HG03378 (cell line): ENCODE measurements at regions not wholly inside any gene's neighbourhood (a gene's known extent, or its start where the extent isn't known, plus 50 kb on each side); places are given as distances from the start of the nearest gene placed in this dataset.

Experiments
- ATAC-seq: cut with Tn5 transposase; IDR thresholded peaks from one replicate; pipeline ENCODE4 v1.9.1; 2021; ENCODE audit warnings: mild to moderate bottlenecking, moderate library complexity; ENCODE audit not compliant: unreplicated experiment

- no peak for ATAC-seq
Observed at GRCh38 chr5:175054243-175054642, 329.9 kb downstream of the MSX2 start.

GRCh38 chr5:175052351-175052750 is 328.0 kb downstream of the MSX2 start:
- no peak for ATAC-seq

- ATAC-seq = no peak
Observed at GRCh38 chr5:175047048-175047447, 322.7 kb downstream of the MSX2 start.

GRCh38 chr5:175045820-175046219 is 321.4 kb downstream of the MSX2 start:
- no peak for ATAC-seq

- ATAC-seq = no peak
Observed at GRCh38 chr5:175037820-175038219, 313.4 kb downstream of the MSX2 start.

- ATAC-seq = no peak
Observed at GRCh38 chr5:175035882-175036533, 311.6 kb downstream of the MSX2 start.

GRCh38 chr5:175034924-175035323 is 310.5 kb downstream of the MSX2 start:
- no peak for ATAC-seq

GRCh38 chr5:175032741-175033151 is 308.4 kb downstream of the MSX2 start:
- ATAC-seq = no peak

- ATAC-seq = no peak
Observed at GRCh38 chr5:175032013-175032412, 307.6 kb downstream of the MSX2 start.

GRCh38 chr5:175027390-175027789 is 303.0 kb downstream of the MSX2 start:
- ATAC-seq = no peak

GRCh38 chr5:175025077-175025476 is 300.7 kb downstream of the MSX2 start:
- ATAC-seq = no peak

- ATAC-seq = no peak
Observed at GRCh38 chr5:175021841-175022625, 297.7 kb downstream of the MSX2 start.

GRCh38 chr5:175021321-175021720 is 296.9 kb downstream of the MSX2 start:
- ATAC-seq = no peak

GRCh38 chr5:175015028-175015685 is 290.8 kb downstream of the MSX2 start:
- no peak for ATAC-seq

GRCh38 chr5:175013251-175013650 is 288.9 kb downstream of the MSX2 start:
- ATAC-seq = no peak

GRCh38 chr5:175012267-175012666 is 287.9 kb downstream of the MSX2 start:
- no peak for ATAC-seq

- ATAC-seq = no peak
Observed at GRCh38 chr5:175003531-175003930, 279.1 kb downstream of the MSX2 start.

- ATAC-seq = no peak
Observed at GRCh38 chr5:175001876-175002645, 277.7 kb downstream of the MSX2 start.

GRCh38 chr5:175001311-175001710 is 276.9 kb downstream of the MSX2 start:
- no peak for ATAC-seq

- ATAC-seq = no peak
Observed at GRCh38 chr5:174999581-174999980, 275.2 kb downstream of the MSX2 start.

- no peak for ATAC-seq
Observed at GRCh38 chr5:174998131-174998730, 273.8 kb downstream of the MSX2 start.
